GM21367 (cell line): ENCODE measurements at regions not wholly inside any gene's neighbourhood (a gene's known extent, or its start where the extent isn't known, plus 50 kb on each side); places are given as distances from the start of the nearest gene placed in this dataset.

ENCODE experiments used
- ATAC-seq: cut with Tn5 transposase; IDR thresholded peaks from one replicate; pipeline ENCODE4 v1.9.1; 2021; ENCODE audit not compliant: unreplicated experiment

DNA sequence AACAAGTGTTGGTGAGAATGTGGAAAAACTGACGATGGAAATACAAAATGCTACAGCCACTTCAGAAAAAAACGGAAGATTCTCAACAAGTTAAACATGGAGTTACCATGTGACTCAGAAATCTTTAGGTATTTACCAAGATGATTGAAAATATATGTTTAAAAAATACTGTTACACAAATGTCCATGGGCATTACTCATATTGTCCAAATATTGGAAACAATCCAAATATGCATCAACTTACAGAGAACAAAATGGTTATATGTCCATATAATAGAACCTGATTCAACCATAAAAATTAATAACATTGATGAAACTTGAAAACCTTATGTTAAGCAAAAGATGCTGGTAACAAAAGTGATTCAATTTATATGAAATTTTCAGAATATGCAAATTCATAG is 1057.7 kb upstream of the TMEM132C start:
- ATAC-seq, result no peak

- no peak for ATAC-seq
Measured at GRCh38 chr12:127214186-127214585, 1052.8 kb upstream of the TMEM132C start.

DNA sequence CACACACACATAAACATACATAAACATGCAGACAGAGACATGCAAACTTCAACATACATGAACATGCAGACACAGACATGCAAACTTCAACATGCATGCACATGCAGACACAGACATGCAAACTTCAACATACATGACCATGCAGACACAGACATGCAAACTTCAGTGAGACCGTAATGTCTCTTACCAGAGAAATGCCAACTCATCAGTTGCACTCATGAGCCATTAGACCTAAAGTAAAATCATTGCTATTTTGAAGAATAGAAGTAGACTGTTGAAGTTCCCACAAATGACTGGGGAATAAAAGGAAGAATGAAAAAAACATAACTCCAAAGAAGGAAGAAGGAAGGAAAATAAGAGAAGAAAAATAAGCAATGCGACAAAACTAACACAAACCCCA is 1044.0 kb upstream of the TMEM132C start:
- ATAC-seq, result no peak

- ATAC-seq, result no peak
Measured at GRCh38 chr12:127223731-127224130, 1043.2 kb upstream of the TMEM132C start.

DNA sequence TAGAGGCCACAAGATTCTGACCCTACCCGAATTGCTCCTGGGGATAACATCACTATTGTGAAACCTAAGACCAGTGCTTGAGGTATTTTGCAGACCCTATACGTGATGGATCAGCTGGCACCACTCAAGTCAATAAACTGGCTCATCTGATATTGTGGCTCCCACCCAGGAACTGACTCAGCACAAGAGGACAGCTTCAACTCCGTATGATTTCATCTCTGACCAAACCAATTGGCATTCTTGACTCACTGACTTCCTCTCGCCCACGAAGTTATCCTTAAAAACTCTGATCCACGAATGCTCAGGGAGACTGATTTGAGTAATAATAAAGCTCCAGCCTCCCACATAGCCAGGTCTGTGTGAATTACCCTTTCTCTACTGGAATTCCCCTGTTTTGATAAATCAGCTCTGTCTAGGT is 1036.1 kb upstream of the TMEM132C start:
- no peak for ATAC-seq

- no peak for ATAC-seq
Measured at GRCh38 chr12:127231371-127231770, 1035.6 kb upstream of the TMEM132C start.

DNA sequence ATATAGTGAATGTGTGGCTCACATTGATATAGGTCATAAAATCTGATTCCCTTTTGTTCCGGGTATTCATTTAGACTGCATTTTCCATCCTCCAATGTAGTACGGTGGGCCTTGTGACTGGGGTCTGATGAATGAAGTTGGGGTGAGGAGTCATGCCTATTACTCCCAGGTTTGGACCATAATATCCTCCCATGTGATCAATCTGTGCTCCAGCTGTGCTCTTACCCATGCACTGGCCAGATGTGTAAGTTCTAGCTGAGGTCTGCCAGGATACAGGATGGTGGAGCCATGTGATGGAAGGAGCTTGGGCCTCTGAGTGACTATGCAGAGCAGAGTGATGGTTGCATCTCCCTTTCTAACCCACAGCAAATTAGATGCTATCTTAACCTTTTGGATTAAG is 1034.0 kb upstream of the TMEM132C start:
- ATAC-seq, result no peak

GRCh38 chr12:127235761-127236160 is 1031.2 kb upstream of the TMEM132C start:
- ATAC-seq, result no peak

DNA sequence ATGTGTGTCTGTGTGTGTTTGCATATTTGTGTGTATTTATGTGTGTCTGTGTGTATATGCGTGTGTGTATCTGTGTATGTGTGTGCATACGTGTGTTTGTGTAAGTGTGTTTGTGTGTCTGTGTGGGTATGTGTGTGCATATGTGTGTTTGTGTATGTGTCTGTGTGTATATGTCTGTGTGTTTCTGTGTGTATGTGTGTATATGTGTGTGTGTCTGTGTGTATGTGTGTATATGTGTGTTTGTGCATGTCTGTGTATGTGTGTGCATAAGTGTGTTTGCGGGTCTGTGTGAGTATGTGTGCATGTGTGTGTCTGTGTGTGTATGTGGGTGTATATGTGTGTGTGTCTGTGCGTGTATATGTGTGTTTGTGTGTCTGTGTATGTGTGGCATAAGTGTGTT is 1030.5 kb upstream of the TMEM132C start:
- ATAC-seq, result no peak

DNA sequence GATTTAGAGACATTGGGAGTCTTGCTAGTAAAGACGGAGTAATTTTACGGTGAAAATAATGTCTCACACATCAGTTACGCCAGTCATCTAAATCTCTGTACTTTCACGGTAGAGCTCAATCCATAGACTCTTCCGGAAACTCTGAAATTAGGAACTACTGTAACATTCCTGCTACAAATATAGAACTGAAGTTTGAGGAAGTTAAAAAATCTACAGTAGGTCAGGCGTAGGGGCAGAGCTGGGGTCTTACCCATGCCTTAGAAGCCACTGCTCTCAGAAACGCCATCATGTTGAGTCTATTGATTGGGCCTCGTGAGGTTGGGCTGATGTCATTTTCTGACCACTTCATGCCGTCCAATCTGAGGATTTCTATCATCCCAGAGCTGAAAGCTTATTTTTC is 1029.8 kb upstream of the TMEM132C start:
- no peak for ATAC-seq

- ATAC-seq, result no peak
Measured at GRCh38 chr12:127238107-127238506, 1028.9 kb upstream of the TMEM132C start.

DNA sequence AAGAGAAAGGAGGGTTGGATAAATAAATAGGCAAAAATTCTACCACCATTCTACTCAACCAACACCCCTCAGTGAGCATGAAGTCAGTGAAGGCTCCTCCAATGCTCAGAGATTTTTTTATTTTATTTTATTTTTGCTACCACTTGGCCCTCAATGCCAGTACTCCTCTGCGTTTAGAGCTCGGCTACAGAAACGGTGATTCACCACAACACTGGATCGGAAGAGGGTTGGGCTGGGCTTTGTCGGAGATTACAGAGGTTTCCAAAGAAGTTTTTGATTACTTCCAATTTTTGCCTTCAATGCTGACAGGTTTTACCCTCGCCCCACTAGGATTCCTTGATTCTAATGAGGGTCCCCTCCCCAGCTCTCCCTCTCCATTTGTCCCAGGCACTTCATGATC is 1027.2 kb upstream of the TMEM132C start:
- ATAC-seq, result no peak

- no peak for ATAC-seq
Measured at GRCh38 chr12:127240249-127240929, 1026.6 kb upstream of the TMEM132C start.

DNA sequence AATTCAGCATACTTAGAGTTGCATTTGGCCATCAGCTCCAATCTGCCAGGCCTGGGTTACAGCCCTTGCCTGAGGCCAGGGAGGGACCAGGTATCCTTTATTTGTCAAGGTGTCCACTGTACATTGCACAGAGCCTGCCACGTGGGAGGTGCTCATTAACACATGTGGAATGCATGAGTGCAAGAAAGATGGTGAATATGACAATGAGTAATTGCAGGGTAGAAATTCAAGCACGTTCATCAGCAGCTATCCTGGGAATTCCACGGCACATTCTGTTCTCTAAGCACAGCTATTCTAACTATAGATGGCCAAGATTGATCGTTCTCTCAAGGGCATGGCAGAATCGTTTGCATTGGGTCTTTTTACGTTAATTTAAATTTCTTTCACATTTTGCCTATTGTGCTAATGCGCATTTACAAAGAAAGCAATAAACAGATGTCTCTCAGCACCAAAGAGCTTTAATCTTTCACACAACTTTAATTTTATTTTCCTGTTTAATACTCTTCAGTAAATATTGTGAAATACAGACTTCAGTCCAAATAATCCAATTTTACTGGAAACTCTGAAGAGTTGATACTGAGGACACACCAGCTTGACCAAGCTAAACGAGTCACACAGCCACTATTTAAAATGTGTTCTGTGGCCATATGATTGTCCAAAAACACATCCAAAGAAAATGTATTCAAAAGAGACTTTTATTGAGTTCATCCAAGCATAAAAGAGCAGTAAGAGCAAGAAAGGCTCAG is 1025.7 kb upstream of the TMEM132C start:
- no peak for ATAC-seq

GRCh38 chr12:127245009-127245408 is 1022.0 kb upstream of the TMEM132C start:
- no peak for ATAC-seq

GRCh38 chr12:127245437-127245836 is 1021.5 kb upstream of the TMEM132C start:
- ATAC-seq, result no peak

DNA sequence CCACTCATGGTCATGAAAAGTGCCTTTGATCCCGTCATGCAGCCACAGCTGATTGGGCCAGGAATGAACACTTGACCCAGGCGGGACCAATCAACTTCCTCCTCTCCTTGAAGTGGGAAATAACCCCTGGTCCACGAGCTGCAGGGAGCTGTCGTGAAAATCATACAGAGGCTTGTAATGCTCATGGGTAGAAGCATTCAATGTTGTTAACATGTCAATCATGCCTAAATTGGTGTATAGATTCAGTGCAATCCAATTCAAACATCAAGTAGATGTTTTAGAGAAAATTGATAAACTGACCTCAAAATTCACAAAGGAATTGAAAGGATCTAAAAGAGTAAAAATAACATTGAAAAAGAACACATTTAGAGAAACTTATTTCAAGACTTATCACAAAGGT is 1019.0 kb upstream of the TMEM132C start:
- ATAC-seq, result no peak

DNA sequence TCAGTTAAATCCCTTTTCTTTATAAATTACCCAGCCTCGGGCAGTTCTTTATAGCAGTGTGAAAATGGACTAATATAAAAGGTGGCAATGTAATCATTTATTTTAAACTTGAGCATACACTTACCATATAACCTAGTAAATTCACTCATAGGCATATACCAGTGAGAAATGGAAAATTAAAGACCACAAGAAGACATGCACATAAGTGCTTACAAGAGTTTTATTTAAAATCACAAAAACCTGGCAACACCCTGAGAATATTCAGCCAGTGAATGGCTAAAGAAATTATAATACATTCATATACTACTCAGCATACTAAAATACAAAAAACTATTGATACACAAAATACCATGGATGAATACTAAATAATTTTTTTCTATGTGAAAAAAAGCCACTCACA is 1017.5 kb upstream of the TMEM132C start:
- no peak for ATAC-seq

- no peak for ATAC-seq
Measured at GRCh38 chr12:127253797-127254327, 1013.1 kb upstream of the TMEM132C start.

GRCh38 chr12:127254420-127254955 is 1012.5 kb upstream of the TMEM132C start:
- ATAC-seq, result no peak

- ATAC-seq, result no peak
Measured at GRCh38 chr12:127257366-127257935, 1009.5 kb upstream of the TMEM132C start.

GRCh38 chr12:127260531-127260930 is 1006.4 kb upstream of the TMEM132C start:
- ATAC-seq, result no peak
